Hepatocyte (in vitro differentiated cells): ENCODE measurements at regions not wholly inside any gene's neighbourhood (a gene's known extent, or its start where the extent isn't known, plus 50 kb on each side); places are given as distances from the start of the nearest gene placed in this dataset.
A peak's percentile ranks its signal among the peaks of the same experiment; 100 is the strongest.

Experiments
- DNase-seq: peaks from one replicate; pipeline ENCODE4 v3.0.0-alpha.2; 2016; ENCODE audit warnings: low spot score
- H2AFZ ChIP-seq: fragments of 200-600 bp; sonication (generic); 2 replicates; pipeline ENCODE4 v1.6.0; 2016; ENCODE audit warnings: antibody characterized with exemption, mild to moderate bottlenecking
- H3K27ac ChIP-seq: fragments of 200-600 bp; sonication (generic); 2 replicates; pipeline ENCODE4 v1.5.1; 2016; ENCODE audit warnings: mild to moderate bottlenecking
- H3K27me3 ChIP-seq: fragments of 200-600 bp; sonication (generic); 2 replicates; pipeline ENCODE4 v1.6.1; 2016
- H3K36me3 ChIP-seq: fragments of 200-600 bp; sonication (generic); replicated peaks from 2 replicates; pipeline ENCODE4 v1.5.1; 2016; ENCODE audit warnings: low read depth; ENCODE audit not compliant: insufficient read depth
- H3K4me1 ChIP-seq: fragments of 200-600 bp; sonication (generic); 2 replicates; pipeline ENCODE4 v1.5.1; 2016; ENCODE audit warnings: mild to moderate bottlenecking, moderate library complexity; ENCODE audit not compliant: insufficient read depth
- H3K4me2 ChIP-seq: fragments of 200-600 bp; sonication (generic); 2 replicates; pipeline ENCODE4 v1.6.0; 2016
- H3K4me3 ChIP-seq: fragments of 200-600 bp; sonication (generic); 2 replicates; pipeline ENCODE4 v1.5.1; 2016; ENCODE audit warnings: mild to moderate bottlenecking
- H3K79me2 ChIP-seq: fragments of 200-600 bp; sonication (generic); 2 replicates; pipeline ENCODE4 v1.6.0; 2017; ENCODE audit warnings: mild to moderate bottlenecking
- H3K9me2 ChIP-seq: fragments of 200-600 bp; sonication (generic); replicated peaks from 2 replicates; pipeline ENCODE4 v1.6.0; 2017; ENCODE audit warnings: mild to moderate bottlenecking; ENCODE audit not compliant: insufficient read depth
- H3K9me3 ChIP-seq: fragments of 200-600 bp; sonication (generic); 2 replicates; pipeline ENCODE4 v1.5.1; 2016; ENCODE audit warnings: low read depth, mild to moderate bottlenecking
- H4K20me1 ChIP-seq: fragments of 200-600 bp; sonication (generic); 2 replicates; pipeline ENCODE4 v1.6.0; 2016; ENCODE audit warnings: mild to moderate bottlenecking; ENCODE audit not compliant: insufficient read depth, poor library complexity, severe bottlenecking
- CTCF ChIP-seq: fragments of 200-600 bp; sonication (generic); IDR thresholded peaks from 2 replicates; pipeline ENCODE4 v1.5.1; 2016; ENCODE audit warnings: antibody characterized with exemption, mild to moderate bottlenecking; ENCODE audit not compliant: poor library complexity
- EZH2 ChIP-seq: fragments of 200-600 bp; sonication (generic); IDR thresholded peaks from 2 replicates; pipeline ENCODE4 v1.6.1; 2016; ENCODE audit warnings: antibody characterized with exemption, mild to moderate bottlenecking, borderline replicate concordance
- EZH2phosphoT487 ChIP-seq: fragments of 200-600 bp; sonication (generic); IDR thresholded peaks from one replicate; pipeline ENCODE4 v1.6.1; 2018; ENCODE audit warnings: antibody characterized with exemption, mild to moderate bottlenecking, low read depth, moderate library complexity; ENCODE audit not compliant: unreplicated experiment, severe bottlenecking
- WGBS: methylation state at CpG from one replicate; pipeline ENCODE4 v1.1.6; 2016; ENCODE audit warnings: low lambda C conversion rate; ENCODE audit errors: missing lambda C conversion rate; 5-methylcytosine and 5-hydroxymethylcytosine counted together

GRCh38 chr16:54636221-54636793, 294.4 kb upstream of the IRX5 start:
- Histone ChIP-seq H3K9me3 (no peaks in the 10 kb centered on the region), H3K79me2 (no peaks in the 10 kb centered on the region), H3K4me1 (peaks cover 12% of the 10 kb centered on the region), H3K27me3 (no peaks in the 10 kb centered on the region), H3K36me3 (no peaks in the 10 kb centered on the region), H3K4me3 (no peak overlapping the region), H4K20me1 (no peaks in the 10 kb centered on the region), H2AFZ (no peak overlapping the region), H3K9me2 (no peaks in the 10 kb centered on the region), H3K4me2 (no peak overlapping the region), H3K27ac (no peak overlapping the region)
- no peak for DNase-seq
- no peak for TF ChIP-seq EZH2phosphoT487
- no peak for TF ChIP-seq EZH2
- TF ChIP-seq CTCF = no peak
- WGBS = 81% methylated on average over 10 of the region's 10 CpGs

DNA sequence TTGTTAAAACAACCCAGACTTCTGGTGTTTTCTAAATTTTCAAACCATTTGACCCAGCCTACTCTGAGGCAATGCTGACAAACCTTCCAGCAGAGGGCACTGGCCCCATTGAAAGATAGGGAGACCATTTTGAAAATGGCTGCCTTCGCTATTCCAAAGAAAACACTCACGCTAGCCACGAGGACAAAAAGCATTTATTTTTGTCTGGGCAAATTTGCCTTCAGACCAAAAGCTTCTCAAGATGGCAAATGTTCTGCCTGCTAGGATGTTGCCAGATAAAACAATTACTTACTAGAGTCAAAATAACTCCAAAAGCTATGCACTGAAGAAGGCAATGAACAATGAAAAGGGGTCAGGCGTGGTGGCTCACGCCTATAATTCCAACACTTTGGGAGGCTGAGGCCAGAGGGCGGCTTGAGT, 296.7 kb upstream of the IRX5 start:
- Histone ChIP-seq H3K4me1 (peaks cover 16% of the 10 kb centered on the region), H3K4me3 (no peak overlapping the region), H3K9me3 (no peaks in the 10 kb centered on the region), H3K9me2 (no peaks in the 10 kb centered on the region), H3K27me3 (no peaks in the 10 kb centered on the region), H3K79me2 (no peaks in the 10 kb centered on the region), H3K36me3 (no peaks in the 10 kb centered on the region), H3K4me2 (no peak overlapping the region), H4K20me1 (no peaks in the 10 kb centered on the region), H3K27ac (no peak overlapping the region), H2AFZ (no peak overlapping the region)
- no peak for DNase-seq
- WGBS = 88% methylated on average over 6 of the region's 6 CpGs
- TF ChIP-seq EZH2 (no peak), CTCF (peak; percentile 48)

DNA sequence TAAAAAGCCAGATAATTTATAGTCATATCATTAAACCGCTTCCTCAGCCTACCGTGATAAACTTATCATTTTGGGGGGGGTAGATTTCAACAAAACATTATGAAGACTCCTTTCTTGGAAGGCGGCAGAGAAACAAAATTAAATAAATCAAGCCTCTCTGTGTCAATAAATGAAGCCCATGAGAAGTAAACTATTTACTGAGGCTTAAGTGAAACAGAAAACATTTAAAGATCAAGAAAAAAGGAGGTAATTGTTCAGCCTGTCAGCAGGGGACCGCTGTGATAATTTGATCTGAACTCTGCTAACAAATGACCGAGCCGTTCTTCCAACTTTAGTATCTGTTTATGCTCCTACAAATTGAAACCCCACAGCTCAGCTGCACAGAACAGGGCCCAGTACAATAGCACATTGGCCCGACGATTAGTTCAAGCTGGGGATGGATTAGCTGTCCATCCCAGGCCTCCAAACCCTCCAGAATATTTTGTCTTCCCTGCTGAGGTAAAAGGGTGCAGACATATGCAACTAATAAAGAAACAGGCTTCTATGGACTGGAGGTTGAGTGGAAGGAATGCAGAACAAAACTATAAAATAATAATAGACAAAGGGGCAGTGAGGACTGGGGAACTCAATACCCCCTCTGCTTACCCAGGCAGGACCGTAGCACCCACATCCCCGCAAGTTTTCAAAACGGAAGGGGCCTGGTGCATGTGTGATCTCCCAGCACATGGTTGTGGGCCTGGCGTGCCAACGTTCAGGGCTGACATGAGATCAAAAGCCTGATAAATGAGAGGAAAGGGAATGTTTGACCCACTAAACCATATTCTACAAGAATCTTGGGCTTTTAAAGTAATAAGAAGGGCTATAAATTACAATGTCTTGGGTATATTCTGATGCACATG, 298.1 kb upstream of the IRX5 start:
- 46% methylated on average over 13 of the region's 13 CpGs for WGBS
- DNase-seq = no peak
- peak overlapping the region; percentile 25 for H3K4me2 ChIP-seq

More for the DNA sequence above, 298.1 kb upstream of the IRX5 start:
- Histone ChIP-seq H3K27ac (peak overlapping the region; percentile 11), H3K36me3 (no peaks in the 10 kb centered on the region), H2AFZ (peak overlapping the region; percentile 43), H3K27me3 (no peaks in the 10 kb centered on the region), H3K79me2 (no peaks in the 10 kb centered on the region), H3K9me3 (no peaks in the 10 kb centered on the region), H3K9me2 (no peaks in the 10 kb centered on the region), H3K4me3 (no peak overlapping the region), H3K4me1 (peaks cover 23% of the 10 kb centered on the region), H4K20me1 (no peaks in the 10 kb centered on the region)
- no peak for TF ChIP-seq EZH2
- no peak for TF ChIP-seq EZH2phosphoT487
- no peak for TF ChIP-seq CTCF
